Retina (tissue), 1 donor: ENCODE measurements at regions not wholly inside any gene's neighbourhood (a gene's known extent, or its start where the extent isn't known, plus 50 kb on each side); places are given as distances from the start of the nearest gene placed in this dataset.

Experiments used
- DNase-seq: peaks from one replicate; pipeline ENCODE4 v3.0.0-alpha.2; 2016

DNA sequence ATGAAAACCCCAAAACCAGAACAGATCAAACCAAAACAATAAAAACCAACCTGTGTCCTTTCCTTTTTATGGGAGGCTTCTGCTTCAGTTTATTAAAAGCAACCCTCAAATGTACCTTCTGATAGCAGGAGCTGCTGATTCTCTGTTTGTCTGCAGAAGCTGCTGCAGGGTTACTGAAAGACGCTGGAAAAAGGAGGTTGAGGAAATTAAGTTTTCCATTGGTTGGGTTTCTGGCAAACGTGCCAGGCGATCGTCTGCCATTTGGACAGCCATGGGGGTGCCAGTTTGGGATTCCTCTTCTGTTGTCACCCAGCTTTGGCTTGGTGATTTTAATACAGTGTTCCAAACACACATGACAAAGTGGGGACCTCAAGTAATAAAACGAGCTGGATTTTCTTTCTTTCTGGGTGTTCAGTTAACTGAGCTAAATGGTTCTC is 185.4 kb upstream of the ZFHX3 start:
- DNase-seq, result no peak

DNA sequence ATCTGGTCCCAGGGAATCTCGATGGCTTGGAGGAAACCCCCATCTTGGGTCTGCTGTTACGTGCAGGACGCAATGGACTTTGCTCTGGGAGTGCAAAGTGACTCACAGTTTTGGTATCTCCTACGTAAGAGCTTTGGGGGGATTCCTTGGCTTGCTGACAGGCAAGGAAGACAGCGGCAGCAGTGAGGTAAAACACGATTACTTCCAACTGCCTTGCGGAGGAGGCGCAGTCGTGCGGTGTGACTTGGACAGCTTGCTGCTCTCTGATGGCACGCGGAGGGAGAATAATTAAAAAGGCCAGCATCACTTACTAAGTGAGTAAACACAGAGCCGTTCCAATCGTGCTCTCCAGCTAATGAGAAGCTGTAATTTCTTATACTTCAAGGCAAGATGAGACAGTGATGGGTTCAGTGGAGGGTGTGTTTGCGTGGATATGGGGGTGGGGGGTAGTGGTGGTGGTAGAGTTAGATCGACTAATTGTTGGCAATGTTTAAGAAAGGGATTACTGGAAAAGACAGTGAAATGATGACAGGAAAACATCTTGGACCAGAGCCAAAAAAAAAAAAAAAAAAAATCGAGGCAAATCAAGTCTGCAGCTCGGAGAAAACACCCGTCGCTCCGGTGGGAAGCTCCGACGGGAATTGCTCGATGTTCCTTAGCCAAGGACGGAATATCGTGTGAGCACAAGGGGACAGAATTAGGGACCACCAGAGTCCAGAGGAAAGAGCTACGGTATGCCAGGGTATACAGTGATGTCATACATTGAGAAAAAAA is 184.8 kb upstream of the ZFHX3 start:
- DNase-seq, result no peak

DNA sequence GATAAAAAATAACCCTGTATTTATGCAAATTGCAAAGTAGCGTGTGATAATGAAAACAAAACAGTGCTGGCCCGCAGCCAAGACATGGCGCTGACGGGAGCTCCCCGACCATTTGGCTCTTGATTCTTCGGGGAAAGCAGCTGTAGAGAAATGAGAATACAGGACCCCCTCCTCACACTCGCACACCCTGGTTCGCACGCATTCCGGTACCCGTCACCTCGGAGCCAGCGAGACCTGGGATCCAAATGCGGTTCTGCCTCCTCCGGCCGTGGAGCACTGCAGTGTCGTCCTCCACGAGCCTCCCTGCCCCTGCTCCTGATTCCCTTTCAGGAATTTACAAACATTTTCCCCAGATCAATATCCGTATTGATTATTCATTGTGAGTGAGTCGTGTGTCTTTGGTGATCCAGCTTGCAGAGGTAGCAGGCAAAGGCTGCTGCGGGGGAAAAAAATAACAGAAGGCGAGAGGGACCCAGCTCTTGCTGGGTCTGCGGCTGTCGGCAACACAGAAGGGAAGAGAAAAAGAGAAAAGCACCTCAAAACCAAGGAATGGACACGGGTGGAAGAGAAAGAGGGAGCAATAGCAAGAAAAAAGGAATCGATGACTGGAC is 184.1 kb upstream of the ZFHX3 start:
- DNase-seq, result peak; percentile 38

DNA sequence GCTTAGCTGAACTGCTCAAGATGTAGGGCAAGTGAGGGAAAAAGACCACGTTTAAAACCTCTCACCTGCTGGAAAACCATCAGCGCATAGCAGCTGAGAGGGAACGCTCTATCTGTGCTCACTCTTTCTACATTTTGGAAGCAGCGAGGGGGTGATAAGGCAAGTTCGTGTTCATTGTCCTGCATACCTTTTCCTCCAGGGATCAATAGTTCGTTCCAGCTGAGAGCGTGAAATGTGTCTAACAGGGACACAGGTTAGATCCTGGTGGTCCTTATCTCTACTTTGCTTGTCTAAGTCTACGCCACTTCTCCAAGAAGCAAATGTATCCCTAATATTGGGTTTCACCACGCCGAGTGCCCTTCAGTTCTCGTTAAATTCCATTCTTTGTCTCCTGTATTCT is 183.5 kb upstream of the ZFHX3 start:
- no peak for DNase-seq

DNA sequence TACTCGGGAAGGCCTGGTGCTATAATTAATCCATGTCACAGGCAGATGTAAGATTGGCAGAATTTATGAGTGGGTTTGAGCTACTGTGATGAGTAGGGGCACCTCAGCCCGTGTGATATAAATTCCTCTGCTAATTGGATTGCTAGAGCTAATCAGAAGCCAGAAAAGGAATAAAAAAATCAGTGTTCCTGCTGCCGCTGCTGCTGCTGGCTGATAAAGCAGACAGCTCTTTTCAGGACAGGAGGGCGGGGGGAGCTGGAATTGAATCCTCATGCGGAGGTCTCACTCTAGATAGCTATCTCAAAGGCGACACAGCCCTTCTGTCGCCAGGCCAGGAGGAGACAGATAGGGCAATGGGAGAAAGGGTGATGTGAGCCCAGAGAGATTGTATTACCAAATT is 182.7 kb upstream of the ZFHX3 start:
- no peak for DNase-seq

DNA sequence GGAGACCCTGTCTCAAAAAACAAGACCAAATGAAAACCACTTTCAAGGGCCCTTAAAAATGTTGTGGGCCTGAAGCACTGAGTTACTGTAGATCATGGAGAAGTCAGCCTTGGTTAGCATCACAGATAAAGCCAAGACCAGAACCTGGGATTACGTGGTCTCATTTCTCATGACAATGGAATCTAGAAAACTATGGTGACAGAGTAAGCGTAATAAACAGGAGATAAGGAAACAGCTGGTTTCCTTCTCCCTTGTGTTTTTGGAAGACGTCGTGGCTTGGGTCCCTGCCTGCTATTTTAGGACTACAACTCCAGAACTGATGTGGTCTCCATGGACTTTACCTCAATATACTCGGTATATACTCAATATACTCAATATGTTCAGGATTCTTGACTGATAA is 180.7 kb upstream of the ZFHX3 start:
- no peak for DNase-seq

DNA sequence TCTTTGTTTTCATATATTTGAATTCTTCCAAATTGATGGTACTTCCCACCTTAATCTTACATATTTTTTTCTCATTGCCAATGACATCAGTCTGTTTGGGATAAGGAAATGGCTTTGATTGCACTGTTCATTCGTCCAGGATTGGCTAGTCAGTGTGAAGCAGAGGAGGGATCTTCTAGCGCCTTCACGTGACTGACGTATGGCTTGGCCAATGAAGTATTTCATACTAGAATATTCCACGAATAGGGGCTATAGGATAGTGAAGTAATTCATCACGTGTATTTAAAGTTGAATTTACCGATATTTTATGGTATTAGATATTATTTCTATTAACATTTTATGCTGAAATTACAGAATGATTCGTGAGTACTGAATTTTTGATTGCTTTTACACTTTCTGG is 178.7 kb upstream of the ZFHX3 start:
- no peak for DNase-seq

DNA sequence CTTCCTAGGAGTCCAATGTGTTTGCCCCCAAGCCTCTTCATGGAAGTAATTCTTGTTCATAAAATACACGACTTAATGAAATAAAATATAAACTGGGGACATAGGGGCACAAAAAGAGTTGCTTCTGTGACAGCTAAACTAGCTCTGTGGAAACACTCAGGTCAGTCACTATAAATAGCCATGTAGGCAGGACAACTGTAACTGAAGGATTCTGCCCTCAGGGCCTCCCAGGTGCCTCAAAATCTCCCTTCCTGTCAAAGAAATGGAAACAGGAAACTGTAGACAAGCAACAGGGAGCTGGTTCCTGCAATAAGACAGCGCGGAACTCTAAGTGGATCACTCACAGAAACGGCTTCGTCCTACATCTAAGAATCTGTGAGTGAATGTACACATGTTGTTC is 178.1 kb upstream of the ZFHX3 start:
- no peak for DNase-seq

DNA sequence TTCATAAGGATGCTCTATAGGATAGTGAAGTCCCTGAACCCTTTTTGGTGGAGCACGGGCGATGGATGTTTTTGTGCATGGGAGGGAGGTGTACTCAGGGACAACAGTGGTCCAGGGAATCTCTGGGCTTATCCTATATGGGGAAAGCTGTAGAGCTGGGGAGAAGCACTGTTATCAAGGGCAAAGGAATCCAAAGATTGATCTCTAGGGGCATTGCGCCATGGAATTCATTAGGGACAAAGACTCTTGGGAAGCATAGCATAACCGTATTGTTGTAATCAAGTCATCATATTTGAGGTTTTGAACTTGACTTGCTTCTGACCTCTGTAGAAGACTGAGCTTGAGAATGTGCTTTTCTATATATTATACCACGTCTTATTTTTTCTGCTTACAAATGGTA is 172.9 kb upstream of the ZFHX3 start:
- no peak for DNase-seq

DNA sequence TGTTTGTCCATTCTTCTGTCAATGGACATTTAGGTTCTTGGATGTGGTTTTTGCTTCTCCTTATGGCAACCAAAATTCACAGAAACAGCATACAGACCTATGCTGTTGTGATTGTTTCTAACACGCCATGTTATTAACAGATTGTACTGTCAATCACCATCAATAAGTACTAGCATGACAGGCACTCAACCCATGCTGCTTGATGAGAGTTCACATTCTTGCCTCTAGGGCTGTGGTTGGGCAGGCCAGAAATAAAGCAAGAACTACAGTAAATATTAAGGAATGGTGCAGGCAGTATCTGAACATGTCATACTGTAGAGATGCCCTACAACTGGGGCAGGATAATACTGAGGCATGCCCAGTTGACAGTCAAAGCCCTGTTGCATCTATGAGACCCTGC is 171.2 kb upstream of the ZFHX3 start:
- no peak for DNase-seq

DNA sequence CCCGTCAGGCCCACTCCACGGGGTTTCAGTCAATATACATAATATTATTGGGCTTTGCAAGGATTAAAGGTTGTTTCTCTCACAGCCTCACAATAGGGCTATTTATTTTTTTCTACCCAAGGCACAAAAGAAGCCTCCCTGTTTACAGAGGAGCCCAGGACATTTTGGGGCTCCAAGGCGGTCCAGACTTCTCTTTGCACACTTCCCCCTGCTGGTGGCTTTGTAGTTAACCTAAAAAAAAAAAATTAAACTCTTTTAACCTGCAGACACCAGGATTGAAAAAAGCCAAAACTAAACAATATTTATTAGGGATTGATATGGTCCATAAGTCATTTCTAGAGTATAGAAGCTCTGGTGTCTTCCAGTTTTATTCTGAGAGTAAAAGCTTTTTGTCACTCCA is 169.7 kb upstream of the ZFHX3 start:
- DNase-seq, result no peak

DNA sequence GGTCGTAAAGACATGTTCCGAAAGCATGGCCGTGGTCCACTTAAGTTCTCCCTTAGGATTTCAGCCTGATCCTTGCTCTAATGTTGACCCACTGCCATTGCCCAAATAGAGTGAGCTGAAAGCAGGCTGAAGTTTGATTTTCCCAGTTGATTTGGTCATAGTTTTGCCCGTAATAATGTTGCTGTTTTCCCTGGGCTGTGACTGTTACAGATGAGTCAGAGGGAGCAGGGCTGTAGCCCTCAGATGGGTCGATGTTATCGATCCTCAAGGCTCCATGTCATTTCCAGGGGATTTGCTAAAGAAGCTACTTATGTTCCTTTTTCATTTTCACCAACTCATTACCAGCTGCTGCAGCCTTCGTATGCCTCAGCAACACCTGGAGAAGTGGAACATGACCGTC is 169.0 kb upstream of the ZFHX3 start:
- DNase-seq, result no peak

DNA sequence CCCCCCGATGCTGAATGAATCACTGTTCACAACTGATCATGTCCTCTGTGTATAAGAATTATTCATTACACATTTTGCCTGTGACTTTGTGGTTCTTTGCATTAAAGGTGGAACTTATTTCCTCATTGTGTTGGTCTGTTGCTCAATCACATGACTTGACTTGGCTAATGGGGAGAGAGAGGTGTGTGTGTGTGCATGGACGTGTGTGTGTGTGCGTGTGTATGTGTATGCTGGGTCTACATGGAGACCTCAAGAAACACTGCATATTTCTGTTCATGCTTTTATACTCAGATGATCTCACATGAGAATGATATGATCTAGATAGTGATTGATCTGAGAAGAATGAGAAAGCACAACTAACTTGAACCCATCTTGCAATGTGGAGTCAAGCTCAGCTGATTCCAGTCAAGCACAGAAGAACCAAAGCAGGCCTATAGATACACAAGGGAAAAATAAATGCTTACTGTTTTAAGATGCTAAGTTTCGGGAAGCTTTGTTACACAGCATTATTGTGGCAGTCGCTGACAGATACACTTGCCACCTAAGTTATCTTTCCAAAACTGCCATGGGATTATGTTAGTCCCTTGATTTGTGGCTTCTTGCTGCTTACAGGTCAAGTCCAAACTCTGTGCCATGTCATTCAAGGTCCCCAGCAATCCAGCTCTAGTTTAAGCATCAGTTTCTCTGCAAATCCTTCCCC is 167.9 kb upstream of the ZFHX3 start:
- no peak for DNase-seq

DNA sequence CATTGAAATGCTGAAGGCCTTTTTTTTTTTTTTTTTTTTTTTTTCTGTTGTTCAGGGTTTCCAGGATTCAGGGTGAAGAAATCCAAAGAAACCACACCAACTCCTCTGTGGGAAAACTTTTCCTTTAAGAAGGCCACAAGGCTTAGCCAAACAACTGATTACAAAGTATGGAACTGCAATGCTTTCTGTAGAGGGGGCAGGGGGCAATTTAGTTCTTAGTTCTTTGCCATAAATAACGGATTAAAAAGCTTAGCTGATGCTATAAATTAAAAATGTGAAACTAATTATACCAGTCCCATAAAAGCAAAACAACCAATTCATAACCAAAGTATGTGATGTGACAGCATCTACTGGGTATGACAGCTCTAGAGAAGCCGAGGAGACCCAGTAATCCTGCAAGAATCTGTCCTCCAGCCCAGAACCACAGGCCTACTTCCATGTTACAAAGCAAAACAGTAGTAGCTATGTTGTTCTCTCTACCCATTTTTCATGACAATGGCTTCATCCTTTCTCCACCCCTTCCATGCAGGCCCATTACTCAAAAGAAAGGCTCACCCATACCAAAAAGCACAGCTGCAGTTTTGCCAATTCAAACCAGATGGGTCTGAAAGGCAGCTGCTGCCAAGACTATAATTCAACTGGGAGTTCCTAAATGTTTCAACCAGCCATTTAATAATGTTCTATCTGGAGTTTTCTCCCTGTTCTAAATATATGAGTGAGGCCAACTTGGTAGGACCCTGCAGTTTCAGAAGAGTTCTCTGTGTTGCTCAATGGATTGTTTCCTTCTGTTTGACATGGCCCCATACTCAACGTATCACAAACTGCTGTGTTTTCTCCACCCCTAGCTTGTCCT is 167.1 kb upstream of the ZFHX3 start:
- DNase-seq, result no peak

DNA sequence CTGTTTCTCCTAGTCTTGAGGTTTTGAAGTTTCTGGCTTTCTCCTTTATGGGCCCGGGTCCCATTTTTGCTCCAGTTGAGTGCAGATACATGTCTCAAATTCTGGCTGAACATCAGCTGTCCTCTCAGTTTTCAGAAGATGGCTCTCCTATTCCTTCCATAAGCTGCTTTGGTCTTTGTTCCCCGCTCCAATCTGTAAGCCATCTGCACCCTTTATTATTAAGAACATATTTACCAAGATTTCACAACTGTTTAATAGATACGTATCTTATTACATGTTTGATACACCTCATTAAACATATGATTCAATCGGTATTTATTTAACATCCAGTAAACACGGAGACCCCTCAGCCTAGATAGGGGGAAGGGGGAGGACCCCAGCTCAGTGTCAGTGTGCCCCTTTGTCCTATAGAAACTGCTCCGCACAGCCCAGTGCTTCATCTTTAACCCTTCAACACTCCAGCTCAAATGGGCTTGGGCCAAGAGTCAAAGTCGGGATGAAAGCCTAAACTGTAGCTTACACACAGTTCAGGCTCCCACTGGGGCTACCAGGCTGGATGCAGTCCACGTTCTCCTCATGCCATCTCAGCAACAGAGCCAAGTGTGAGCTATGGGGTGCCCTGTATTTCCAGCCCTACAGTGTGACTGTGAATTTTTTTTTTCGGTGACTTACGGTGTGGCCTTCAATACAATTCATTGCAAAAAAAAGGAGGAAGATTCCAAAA is 166.0 kb upstream of the ZFHX3 start:
- DNase-seq, result no peak

DNA sequence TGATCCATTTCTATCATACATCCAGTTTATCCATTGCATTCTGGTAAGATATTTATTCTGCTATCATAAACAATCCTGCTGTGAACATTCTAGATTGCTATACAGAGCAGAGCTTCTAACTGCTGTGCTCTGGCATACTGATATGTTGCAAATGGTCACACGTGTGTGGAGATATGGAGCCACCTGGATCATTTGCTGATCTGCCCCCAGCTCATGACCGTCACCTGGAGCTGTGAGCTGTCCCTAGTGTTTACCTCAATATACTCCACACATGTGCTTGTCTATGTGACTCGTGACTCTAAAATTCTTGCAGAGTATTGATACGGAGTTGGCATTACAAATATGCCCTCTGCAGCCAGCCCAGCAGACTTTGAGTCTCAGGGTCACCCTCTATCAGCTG is 164.5 kb upstream of the ZFHX3 start:
- DNase-seq, result no peak

DNA sequence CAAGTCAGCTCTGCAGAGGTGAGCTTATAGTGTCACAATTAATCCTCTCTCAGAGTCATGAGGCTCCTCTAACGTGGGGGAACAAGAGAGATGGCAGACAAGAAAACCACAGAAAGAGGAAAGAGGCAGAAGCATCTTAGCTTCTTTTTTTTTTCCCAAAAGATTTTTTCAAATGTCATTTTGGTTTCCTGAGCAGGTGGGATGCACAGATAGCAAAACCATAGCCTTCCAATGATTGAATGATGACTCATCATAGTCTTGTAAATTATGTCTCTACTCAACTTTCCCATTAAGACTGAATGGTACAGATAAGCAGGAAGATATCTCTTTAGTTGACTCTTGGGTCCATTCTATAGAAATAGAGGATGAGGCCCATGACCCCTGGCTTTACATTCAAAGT is 162.8 kb upstream of the ZFHX3 start:
- no peak for DNase-seq

DNA sequence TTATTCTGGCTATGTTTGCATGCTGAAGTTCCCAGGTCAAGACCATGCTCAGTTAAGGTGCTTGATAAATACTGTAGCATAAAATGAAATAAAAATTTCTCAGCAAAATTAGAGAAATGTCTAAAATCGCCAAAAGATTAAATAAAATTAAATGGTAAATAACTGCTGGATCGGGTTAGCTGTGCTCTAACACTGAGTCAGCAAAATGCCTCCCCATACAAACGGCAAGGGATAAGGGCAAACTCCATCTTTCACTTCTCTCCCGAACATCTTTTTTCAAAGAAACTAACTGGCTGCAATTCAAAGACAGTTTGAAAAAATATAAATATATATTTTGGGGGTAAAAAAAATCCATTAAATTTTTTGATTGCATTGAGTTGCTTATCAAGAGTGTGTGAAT is 162.2 kb upstream of the ZFHX3 start:
- DNase-seq, result no peak

DNA sequence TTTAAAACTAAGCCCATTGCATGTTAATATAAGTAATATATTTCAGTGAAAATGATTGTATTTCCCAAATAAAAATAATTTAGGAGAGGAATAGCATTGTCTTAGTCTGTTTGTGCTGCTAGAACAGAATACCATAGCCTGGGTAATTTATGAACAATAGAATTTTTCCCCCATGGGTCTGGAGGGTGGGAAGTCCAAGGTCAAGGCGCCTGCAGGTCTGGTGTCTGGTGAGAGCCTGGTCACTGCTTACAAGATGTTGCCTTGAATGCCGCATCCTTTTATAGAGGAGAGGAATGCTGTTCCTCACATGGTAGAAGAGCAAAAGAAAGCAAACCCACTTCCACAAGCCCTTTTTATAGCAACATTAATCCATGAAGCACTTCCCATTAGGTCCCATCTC is 161.3 kb upstream of the ZFHX3 start:
- no peak for DNase-seq

DNA sequence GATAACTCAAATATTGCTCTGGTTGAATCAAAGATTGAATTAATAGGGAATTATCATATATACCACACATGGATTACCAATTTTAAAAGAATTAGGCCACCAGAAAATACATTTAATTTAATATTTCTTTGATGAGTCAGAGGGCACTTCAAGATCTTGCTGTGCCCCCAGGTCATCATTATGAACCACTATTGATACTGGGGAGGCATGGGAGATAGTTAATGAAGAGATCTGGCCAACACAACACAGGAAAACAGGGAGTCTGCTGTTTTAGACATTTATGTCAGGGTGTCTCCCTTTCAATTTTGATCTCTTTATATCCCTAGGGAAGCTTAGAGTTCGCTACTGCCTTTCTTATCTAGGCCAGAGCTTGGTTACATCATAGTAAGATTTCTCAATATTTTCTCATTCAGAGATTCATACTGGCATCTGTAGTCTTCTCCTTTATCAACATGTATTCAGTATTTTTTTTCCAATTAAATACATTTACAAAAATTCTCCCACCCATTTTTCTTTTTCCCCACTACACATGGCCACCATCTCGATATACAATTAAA is 158.3 kb upstream of the ZFHX3 start:
- DNase-seq, result no peak

DNA sequence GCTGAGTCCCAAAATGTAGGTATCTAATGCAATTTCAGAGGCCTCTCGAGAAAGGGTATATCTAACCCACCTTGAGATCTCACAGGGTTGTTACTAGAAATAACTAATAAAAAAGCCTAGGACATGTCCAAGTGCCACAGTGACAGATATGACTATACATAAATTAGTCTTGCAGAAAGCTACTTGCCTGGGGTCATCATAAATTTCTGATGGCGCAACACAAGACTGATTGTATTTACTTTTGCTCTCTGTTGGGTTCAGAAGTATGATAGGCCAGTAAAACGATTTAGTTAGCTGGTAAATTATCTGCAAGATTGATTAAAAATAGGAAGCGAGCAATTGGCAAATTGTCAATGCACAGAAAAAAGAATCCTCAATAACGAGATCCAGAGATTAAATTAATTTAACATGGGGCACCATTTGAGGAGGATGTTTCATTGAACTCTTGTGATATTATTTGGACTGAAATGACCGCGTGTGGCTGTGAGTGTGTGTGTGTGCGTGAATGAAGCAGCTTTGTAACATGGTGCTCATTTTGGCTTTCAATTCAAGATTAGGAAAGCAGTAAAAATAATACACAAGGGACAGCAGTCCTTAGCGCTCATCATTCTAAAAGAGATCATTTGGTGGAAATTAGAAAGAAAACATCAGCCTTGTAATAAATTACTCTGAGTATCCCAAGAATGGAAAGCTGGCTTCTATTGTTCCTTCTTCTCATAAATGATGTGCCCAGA is 157.4 kb upstream of the ZFHX3 start:
- DNase-seq, result no peak
